Keratinocyte (primary cell): ENCODE measurements at regions not wholly inside any gene's neighbourhood (a gene's known extent, or its start where the extent isn't known, plus 50 kb on each side); places are given as distances from the start of the nearest gene placed in this dataset.

ENCODE experiments used
- DNase-seq: peaks from one replicate; pipeline ENCODE4 v3.0.0-alpha.2; 2011; ENCODE audit warnings: low read depth, missing footprints, low spot score
- FAIRE-seq: peaks from 2 replicates; lab custom pipeline; 2011; peaks lifted over from hg19 to GRCh38; lab: Jason Lieb, UNC
- H2AFZ ChIP-seq: 2 replicates; pipeline ENCODE4 v1.6.0; 2012; ENCODE audit warnings: low read length, control low read depth, inconsistent platforms; ENCODE audit not compliant: control insufficient read depth
- H3K27ac ChIP-seq: 2 replicates; pipeline ENCODE4 v1.5.1; 2011; ENCODE audit warnings: low read length; ENCODE audit not compliant: control insufficient read depth, insufficient read depth
- H3K27me3 ChIP-seq: 3 replicates; pipeline ENCODE4 v1.6.0; 2011; ENCODE audit warnings: low read length; ENCODE audit not compliant: control insufficient read depth, insufficient read depth; ENCODE audit errors: extremely low read depth
- H3K36me3 ChIP-seq, 2 experiments: 2 replicates in 1 of 2; 3 replicates in 1 of 2; pipeline ENCODE4 v1.5.1; 2011; ENCODE audit warnings: low read length in 2 of 2, mild to moderate bottlenecking in 1 of 2; ENCODE audit not compliant: control insufficient read depth in 2 of 2, insufficient read depth in 2 of 2; ENCODE audit errors: extremely low read depth in 1 of 2
- H3K4me1 ChIP-seq: 3 replicates; pipeline ENCODE4 v1.5.1; 2011; ENCODE audit warnings: low read length; ENCODE audit not compliant: control insufficient read depth, insufficient read depth; ENCODE audit errors: extremely low read depth
- H3K4me2 ChIP-seq: 3 replicates; pipeline ENCODE4 v1.6.0; 2011; ENCODE audit warnings: low read depth, low read length; ENCODE audit not compliant: control insufficient read depth, insufficient read depth; ENCODE audit errors: extremely low read depth
- H3K4me3 ChIP-seq, 3 experiments: fragments of 200-600 bp in 1 of 3; sonication (generic) in 1 of 3; 2 replicates in 2 of 3; 3 replicates in 1 of 3; pipeline ENCODE4 v1.5.1; 2011 to 2016; ENCODE audit warnings: low read length in 3 of 3, mild to moderate bottlenecking in 3 of 3, control low read depth in 2 of 3, inconsistent platforms in 1 of 3, low read depth in 1 of 3, mixed read lengths in 1 of 3, mixed run types in 1 of 3, moderate library complexity in 1 of 3; ENCODE audit not compliant: control insufficient read depth in 2 of 3, insufficient read depth in 2 of 3; ENCODE audit errors: extremely low read depth in 1 of 3
- H3K79me2 ChIP-seq: 2 replicates; pipeline ENCODE4 v1.6.0; 2012; ENCODE audit warnings: low read length; ENCODE audit not compliant: control insufficient read depth, insufficient read depth
- H3K9ac ChIP-seq: 3 replicates; pipeline ENCODE4 v1.6.0; 2011; ENCODE audit warnings: low read length; ENCODE audit not compliant: control insufficient read depth, insufficient read depth; ENCODE audit errors: extremely low read depth
- H3K9me1 ChIP-seq: 3 replicates; pipeline ENCODE4 v1.6.0; 2011; ENCODE audit warnings: low read length; ENCODE audit not compliant: control insufficient read depth, insufficient read depth; ENCODE audit errors: extremely low read depth
- H3K9me3 ChIP-seq: 2 replicates; pipeline ENCODE4 v1.5.1; 2012; ENCODE audit warnings: low read depth, low read length; ENCODE audit not compliant: control insufficient read depth
- H4K20me1 ChIP-seq: 3 replicates; pipeline ENCODE4 v1.6.0; 2011; ENCODE audit warnings: low read length; ENCODE audit not compliant: control insufficient read depth, insufficient read depth; ENCODE audit errors: extremely low read depth
- CTCF ChIP-seq, 3 experiments: IDR thresholded peaks in 1 of 3; conservative IDR thresholded peaks in 1 of 3; optimal IDR thresholded peaks in 1 of 3; 2 replicates in 2 of 3; 3 replicates in 1 of 3; pipeline versions ENCODE3 to v1.5.1; 2011; ENCODE audit warnings: low read length in 3 of 3, mild to moderate bottlenecking in 3 of 3, moderate library complexity in 2 of 3, control low read depth in 1 of 3, inconsistent platforms in 1 of 3; ENCODE audit not compliant: insufficient read depth in 2 of 3; ENCODE audit errors: extremely low read depth in 1 of 3
- EZH2 ChIP-seq: IDR thresholded peaks from one replicate; pipeline ENCODE4 v1.6.1; 2012; ENCODE audit warnings: inconsistent platforms, mild to moderate bottlenecking, low read length, moderate library complexity
- dilution Hi-C: fragments of 300-500 bp; cut with MboI; formaldehyde crosslinking; loops from one replicate; pipeline ENCODE4 v1.7.0; 2020; ENCODE audit warnings: low sequenced_read_pairs; ENCODE audit not compliant: extremely low pct_ligation_motif_present

- Histone ChIP-seq H3K9me3 (no peaks in the 10 kb centered on the region), H3K4me2 (no peak overlapping the region), H3K79me2 (no peaks in the 10 kb centered on the region), H3K4me1 (no peaks in the 10 kb centered on the region), H3K4me3 (no peak overlapping the region), H3K9me1 (no peaks in the 10 kb centered on the region), H2AFZ (no peak overlapping the region), H3K36me3 (no peaks in the 10 kb centered on the region), H3K27me3 (peaks cover 38% of the 10 kb centered on the region), H3K27ac (no peak overlapping the region), H3K9ac (no peak overlapping the region), H4K20me1 (no peaks in the 10 kb centered on the region)
- FAIRE-seq, result no peak
- DNase-seq, result no peak
- TF ChIP-seq EZH2 (no peak), CTCF (optimal IDR thresholded peaks at IDR 0.05 in 1 of 3, IDR thresholded peaks at IDR 0.05 in 1 of 3, conservative IDR thresholded peaks at IDR 0.05 in 1 of 3; ENCODE audit: extremely low read depth in 1 of 3, insufficient read depth in 2 of 3, low read length in 3 of 3) (no peak)
- dilution Hi-C loops, result no loop called here
Measured at GRCh38 chr20:56922497-56922896, 293.4 kb downstream of the TFAP2C start.

- Histone ChIP-seq H3K4me2 (no peak overlapping the region), H2AFZ (no peak overlapping the region), H3K27ac (no peak overlapping the region), H3K9me3 (no peaks in the 10 kb centered on the region), H3K27me3 (peaks cover 43% of the 10 kb centered on the region), H3K4me1 (no peaks in the 10 kb centered on the region), H4K20me1 (no peaks in the 10 kb centered on the region), H3K79me2 (no peaks in the 10 kb centered on the region), H3K9ac (no peak overlapping the region), H3K9me1 (no peaks in the 10 kb centered on the region), H3K4me3 (no peak overlapping the region), H3K36me3 (no peaks in the 10 kb centered on the region)
- TF ChIP-seq EZH2 (no peak), CTCF (optimal IDR thresholded peaks at IDR 0.05 in 1 of 3, IDR thresholded peaks at IDR 0.05 in 1 of 3, conservative IDR thresholded peaks at IDR 0.05 in 1 of 3; ENCODE audit: extremely low read depth in 1 of 3, insufficient read depth in 2 of 3, low read length in 3 of 3) (no peak)
- DNase-seq (no peak), FAIRE-seq (no peak)
- dilution Hi-C loops, result no loop called here
Measured at GRCh38 chr20:56924292-56925081, 295.4 kb downstream of the TFAP2C start.
